HG02970 (cell line): ENCODE measurements at regions not wholly inside any gene's neighbourhood (a gene's known extent, or its start where the extent isn't known, plus 50 kb on each side); places are given as distances from the start of the nearest gene placed in this dataset.
"Not testable (repeated sequence)": the region's sequence is repeated elsewhere in the genome, so short reads cannot be mapped to it uniquely, and the experiment has no call there.

Source experiments
- ATAC-seq: cut with Tn5 transposase; IDR thresholded peaks from one replicate; pipeline ENCODE4 v1.9.1; 2021; ENCODE audit warnings: mild to moderate bottlenecking, moderate library complexity, moderate number of reproducible peaks; ENCODE audit not compliant: unreplicated experiment, low FRiP score

DNA sequence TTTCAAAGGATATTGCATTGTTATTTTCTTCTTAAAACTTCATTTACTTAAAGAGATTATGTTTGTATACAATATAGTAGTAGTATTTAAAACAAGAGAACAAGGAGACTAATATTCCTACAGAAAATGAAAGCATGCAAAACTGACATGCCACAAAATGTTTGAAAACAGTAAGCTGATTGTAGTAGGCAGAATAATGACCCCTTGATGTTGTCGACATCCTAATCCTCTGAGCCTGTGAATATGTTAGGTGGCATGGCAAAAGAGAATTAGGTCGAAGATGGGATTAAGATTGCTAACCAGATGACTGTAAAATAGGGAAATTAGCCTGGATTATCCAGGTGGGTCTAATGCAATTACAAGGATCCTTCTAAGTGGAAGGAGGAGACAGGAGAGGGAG lies 522.2 kb upstream of the NR3C2 start:
- no peak for ATAC-seq

DNA sequence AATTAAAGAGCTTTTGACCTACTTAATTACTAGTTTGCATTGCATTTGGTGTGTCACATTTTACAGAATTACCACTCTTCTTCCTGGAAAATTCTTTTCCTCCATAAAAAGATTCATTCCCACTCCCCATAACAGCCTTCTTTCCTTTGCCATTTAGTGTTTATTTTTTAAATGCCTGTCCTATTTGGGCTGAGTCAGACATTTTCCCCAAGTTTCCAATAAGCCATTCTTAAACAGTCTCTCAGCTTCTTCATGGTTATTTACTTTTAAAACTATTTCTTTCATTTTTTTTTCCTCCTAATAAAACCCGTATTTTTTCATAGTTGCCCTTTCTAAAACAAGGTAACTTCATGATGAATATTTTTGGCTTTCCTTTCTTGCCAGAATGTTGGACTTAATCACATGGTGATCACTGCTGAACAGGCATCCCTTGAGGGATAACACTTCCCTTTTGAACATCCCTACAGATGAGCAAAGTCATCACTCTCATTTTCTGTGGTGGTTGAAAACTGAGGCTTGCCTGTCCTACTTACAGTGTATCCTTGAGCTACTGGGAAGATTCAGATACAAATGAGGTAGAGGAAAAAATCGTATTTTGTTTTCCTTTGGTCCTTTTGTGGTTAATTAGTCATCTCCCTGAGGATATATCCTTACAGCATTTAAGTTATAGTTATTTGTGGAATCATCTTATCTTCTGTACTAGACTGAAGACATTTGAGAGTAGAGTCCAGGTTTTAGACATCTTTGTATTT lies 520.5 kb upstream of the NR3C2 start:
- ATAC-seq, result no peak

DNA sequence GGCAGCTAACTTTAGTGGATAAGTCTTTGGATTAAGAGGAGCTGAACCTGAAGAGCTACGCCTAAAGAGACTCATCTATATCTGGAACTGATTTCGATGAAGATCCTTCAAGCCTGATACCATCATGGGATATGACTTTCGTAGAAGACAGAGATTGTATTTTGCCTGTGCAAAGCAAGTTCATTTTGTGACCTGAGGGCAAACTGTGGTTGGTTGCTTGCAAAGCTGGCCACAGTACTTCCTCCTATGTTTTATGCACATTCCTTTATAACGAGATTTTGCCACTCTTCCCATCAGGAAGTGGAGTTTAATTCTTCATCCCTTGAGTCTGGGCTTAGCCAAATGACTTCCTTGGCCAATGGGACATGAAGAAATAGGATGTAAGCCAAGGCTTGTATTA lies 519.3 kb upstream of the NR3C2 start:
- no peak for ATAC-seq

DNA sequence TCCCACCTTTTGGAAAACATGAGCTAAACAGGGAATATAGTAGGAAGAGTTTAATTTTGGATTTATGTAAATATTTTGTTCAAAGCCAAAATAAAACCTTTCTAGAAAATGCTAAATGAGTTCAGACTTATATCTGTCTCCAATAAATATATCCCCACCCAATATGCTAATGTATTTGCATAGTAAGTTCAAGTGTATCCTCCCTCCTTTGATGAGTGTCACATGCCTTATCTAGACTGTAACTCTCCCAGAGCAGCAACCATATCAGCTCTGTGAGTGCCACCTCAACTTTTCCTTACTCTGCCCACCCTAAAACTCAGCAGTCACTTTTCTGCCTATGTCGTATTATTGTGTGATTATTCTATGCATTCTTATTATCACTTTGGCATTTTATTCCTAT lies 516.1 kb upstream of the NR3C2 start:
- no peak for ATAC-seq

DNA sequence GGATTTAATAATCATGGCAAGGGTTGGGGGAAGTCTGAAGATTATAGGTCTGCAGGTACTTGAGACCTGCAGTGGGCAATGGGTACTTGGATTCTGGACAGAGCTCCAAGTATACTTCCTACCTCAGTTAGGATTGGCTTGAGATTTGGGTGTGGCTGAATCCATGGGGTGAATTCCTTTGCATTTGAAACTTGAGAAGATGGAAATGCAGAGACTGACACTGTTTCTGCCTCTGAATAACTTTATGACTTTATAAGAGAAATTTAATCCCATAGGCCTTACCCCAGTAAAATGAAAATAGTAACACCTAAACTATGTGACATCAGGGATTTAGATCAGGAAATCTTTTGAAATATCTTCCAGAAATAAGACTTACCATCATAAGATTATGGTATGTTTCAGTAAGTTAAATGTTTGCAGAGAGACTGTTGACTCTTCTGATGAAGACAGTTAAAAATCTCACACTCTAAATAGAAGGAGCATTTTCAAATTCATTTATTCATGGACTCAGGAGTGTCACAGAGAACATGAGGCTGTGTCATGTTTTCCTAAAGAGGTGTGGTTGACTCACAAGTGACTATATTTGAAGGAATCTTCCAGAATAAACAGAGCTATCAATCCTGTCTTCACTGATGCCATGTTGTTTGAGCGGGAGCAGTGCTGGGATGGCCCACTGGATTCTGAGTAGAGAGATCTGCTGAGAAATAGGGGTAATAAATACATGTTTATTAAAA lies 513.5 kb upstream of the NR3C2 start:
- ATAC-seq, result no peak

DNA sequence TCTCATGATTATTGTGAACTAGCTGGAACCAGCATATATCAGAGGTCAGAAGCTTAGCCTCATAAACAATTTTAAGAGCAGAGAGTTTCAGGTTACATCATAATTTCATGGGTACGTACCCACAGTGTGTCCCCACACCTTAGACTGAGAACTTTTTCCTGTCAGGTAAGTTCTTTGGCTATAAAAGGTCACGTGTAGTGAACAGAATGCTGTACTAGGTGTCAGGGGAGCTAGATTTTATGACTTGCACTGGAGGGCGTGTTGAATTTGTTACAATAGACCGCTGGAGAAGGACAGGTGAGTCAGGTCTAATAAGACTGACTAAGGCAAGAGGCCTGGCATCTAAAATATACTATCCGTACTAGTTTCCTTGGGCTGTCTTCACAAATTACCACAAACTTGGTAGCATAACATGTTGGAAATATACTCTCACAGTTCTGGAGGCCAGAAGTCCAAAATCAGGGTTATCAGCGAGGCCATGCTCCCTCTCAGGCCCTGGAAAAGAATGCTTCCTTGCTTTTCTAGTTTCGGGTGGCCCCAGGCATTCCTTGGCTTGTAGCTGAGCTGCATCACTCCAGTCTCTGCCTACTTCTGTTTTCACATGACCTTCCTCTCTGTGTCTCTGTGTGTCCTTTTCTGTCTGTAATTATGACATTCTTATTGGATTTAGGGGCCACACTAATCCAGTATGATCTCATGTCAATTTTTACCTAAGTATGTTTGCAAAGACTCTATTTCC lies 512.0 kb upstream of the NR3C2 start:
- ATAC-seq, result no peak

DNA sequence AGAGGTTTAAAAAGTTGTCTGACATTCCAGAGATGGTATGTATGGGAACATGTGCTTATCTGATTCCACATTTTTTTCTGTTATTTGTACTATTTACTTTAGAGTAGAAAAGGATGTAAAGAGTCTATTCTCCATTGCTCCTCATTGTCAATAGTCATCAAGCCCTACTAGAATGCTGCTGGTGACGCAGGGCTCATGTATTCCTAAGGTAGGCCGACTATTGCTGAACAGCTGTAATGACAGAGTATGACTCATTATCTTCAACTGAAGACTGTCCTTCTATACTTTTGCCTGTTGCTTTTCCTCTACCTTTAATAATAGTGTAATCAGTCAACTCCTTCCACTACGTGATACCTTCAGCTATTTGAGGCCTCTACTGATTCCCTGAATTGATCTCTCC lies 509.1 kb upstream of the NR3C2 start:
- no peak for ATAC-seq

DNA sequence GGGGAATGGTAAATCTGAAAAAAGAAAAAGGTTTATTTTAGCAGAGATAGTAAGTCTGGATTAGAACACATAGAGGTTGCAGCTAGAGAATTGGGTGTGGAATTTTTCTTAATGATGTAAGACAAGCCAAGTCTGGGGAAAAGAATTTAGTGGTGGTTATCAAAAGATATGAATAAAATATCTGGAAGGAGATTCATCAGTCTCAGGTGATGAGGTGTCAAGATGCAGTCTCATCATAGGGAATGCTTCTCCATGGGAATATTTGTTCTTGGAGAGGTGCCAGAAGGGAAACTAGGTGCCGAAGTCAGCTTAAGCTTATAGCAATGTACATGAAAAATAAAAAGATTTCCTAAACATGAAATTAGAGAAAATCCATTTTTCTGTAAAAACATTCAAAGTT lies 504.1 kb upstream of the NR3C2 start:
- ATAC-seq, result no peak

DNA sequence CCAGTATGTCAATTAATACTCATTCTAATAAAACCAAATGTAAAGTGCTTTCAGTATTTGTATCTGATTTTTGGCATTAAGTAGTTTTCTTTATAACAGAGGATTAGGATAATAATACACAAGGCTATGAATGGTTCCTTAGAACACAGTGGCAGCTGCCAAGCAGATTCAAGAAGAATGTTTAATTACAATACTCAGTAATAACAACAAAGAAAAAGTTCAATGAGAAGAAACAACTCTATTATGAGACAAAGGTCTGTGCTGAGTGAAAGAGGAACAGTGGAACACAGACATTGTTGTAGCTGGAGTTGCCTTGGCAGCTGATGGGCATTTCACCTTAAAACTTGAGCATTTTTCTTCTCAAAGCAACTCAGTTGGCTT lies 502.6 kb upstream of the NR3C2 start:
- ATAC-seq, result no peak

DNA sequence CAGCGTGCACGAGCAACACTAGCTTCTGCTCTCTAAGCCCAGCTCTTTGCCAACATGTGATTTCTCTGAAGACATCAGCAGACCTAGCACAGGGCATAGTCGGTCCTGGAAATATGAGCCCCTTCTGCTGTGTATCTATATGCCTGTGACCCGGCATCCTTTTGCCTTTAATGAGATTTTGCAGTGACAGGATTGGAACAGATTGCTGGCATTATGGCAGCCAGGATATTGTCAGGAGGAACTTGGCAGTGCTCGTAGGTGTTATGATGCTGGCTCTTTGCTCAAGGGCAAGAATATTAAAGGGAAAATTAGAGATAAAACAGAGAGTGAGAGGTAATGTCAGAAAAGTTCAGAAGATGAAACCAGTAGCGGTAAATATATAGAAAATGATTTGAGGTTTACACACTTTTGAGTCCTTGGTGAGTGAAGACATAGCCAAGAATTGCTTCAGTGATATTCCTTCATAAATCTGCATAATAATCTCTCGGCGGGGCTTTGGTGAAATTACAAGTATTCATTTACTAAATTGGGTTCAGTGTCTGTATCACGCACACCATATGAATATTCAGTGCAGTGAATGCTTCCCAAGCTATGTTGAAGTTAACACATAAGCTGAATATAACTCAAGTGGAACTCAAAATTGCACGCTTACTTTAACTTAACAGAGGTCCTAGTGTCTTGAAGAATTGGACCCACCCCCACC lies 502.1 kb upstream of the NR3C2 start:
- no peak for ATAC-seq

DNA sequence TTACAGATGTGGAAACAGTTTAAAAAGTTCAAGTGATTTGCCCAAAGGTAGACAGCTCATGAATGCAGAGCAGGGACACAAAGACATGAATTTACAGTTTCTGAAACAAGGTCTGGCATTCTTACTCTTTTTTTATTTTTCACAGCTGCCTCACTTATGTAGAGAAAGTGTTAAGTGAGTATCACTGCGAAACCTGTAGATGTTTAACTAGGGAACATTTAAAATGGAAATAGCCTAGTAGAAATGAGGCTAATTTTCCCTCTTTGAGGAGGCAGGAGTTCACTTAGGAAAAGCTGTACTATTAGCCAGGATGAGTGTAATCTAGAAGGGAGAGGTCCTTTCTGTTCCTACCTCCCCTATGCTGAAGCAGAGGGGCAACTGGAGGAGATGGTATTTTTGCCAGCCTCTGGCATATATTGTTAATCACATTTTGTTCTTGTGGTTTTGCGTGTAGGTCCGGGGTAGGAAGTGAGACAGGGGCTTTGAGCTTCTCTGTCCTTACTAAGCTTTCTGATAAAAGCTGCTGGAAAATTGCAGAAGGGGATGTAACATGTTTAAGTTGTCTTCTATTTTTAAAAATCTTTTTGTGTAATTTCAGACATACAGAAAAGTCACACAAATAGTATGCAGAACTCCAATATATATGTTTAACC lies 492.8 kb upstream of the NR3C2 start:
- no peak for ATAC-seq

DNA sequence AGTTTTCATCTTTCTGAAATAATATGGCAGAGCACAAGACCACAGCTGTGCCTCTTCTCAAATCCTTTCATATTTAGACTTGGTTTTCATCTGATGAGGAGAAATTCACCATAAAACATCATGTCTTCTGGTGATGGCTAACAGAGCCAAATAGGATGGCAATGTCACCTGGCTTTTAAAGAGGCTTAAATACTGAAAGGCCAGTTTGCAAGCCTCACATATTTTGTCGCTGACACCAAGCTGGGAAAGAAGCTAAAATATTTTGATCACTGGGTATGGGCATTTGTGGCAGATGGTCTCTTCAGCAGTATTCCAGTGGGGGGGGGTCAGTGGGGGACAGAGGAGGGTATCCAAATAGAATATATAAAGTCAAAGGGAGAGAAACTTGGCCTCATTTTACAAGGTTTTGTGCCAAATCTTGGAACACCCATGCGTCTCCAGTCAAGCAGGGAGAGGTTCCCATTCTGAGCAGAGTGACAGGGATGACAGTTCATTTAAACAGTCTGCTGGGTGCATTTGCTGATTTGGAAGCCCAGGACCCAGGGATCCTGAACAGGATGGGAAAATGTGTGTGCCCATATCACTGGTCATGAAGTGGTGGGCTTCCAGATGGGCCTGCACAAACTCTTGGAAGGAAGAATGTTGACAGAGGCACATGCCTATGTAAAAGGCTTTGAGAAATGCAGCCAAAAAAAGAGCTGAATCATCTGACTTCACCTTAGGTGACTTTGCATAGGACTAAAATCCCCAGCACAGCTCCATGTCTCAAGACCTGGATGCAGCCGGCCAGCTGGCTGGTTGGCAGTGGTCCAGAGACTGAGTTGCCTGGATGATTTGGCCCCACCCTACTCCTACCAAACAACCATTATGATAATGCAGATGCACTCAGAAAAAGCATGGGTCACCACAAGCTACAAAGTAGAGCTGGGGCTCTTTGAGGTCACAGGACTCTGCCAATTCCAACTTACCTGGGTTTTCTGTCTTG lies 484.4 kb upstream of the NR3C2 start:
- ATAC-seq, result no peak

DNA sequence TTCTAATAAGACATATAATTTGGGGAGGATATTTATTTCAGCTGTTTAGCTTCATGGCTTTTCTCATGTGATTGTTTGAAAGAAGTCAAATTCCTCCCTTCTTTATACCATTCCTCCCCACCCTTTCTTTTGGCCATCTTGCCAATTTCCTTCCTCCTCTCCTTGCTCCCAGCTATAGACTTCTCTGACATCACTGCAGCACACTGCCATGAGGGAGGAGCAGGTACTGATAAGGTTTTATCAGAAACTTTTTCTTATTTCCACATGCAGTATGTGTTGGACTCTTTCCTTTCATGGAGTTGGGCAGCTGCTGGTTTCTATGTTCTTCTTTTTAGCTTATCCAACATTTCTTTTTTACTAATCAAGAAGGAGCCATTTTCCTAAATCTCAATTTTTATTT lies 481.7 kb upstream of the NR3C2 start:
- ATAC-seq, result no peak

DNA sequence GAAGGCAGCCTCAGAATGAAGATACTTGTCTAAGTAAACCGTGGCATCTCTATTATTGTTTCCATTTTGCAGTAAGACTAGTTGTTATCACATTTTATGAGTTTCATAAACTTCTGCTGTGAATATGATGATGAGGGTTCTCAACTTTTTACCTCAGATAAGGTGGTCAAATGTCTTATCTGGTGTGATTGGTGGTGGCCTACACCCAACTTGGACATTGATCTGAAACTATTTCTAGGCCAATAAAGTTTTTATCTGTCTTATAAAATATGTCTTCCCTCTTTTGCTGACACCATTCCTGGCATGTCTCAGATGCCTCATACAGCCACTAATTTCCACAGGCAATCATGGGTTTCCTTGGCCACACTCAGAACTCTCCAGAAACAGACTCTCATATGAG lies 480.3 kb upstream of the NR3C2 start:
- ATAC-seq, result no peak

DNA sequence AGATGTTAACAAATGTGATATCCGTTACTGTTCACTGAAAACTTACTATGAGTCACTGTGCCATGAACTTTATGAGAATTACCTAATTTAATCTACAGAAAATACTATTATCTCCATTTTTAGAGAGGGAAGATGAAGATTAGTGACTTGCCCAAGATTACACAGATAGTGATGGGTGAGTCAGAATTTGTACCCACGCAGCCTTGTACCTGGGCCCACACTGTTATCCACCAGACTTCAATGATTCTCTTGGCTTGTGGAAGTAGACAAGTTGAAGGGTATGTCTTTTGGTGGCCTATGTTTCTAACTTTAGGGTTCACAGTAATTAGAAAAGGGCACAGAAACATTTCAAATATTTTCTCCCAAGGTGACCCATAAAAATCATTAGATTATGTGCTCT lies 472.5 kb upstream of the NR3C2 start:
- ATAC-seq, result no peak

DNA sequence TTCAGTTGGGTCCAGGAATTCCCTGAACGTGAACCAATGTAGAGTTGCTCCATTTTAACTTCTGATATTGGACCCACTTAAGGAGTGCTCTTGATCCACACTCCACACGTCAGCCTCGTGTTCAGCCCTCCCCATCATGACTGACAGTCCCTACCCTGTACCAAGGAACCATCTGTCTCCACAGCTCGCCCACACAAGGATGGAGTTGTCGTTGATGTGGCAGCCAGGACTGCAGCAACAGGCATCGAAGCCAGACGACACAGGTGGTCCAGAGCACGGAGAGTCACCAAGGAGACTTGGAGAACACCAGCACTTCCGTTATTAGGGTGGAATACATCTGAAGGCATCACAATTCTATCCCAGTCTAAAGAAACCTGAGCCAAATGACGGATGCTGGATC lies 472.1 kb upstream of the NR3C2 start:
- ATAC-seq, result no peak

DNA sequence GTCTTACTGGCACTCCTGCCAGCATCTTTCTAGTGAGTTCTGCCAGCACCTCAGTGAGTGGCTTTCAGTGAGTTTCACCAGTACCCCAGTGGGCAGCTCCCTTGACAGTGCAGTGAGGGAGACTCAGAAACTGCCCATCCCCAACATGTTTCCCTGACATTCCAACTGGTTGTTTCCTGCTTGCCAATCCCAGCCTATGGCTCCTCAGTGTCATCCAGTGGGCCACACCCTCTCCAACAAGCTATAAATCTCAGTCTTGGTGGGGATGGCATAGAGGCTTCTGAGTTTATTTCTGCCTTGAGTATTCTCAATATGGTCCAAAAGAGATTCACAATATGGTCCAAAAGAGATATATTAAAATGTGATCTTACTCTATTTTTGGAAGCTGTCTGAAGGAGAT lies 461.2 kb upstream of the NR3C2 start:
- ATAC-seq, result no peak

DNA sequence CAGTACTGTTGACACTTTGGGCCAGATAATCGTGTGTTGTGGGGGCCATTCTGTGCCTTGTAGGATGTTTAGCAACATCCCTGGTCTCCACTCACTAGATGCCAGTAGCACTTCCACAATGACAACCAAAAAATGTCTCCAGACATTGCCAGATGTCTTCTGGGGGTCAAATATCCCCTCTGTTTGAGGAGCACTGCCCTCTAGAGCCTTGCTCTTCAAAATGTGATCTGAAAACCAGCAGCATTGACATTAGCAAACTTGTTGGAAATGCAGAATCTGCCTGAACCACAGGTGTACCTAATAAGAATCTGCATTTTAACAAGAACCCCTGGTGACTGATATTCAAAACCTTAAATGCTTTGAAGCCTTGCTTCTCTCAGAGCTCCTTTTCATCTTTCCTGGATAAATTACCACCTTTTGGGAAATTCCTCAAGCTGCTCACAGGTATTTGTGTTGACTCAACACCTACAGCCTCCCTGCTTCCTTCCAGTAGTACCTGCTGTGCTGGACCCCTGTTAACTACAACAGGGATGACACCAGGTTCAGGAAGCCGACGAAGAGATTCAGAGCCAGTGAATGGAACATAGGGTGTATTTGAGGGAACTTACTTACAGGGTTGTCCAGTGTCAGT lies 459.0 kb upstream of the NR3C2 start:
- no peak for ATAC-seq

DNA sequence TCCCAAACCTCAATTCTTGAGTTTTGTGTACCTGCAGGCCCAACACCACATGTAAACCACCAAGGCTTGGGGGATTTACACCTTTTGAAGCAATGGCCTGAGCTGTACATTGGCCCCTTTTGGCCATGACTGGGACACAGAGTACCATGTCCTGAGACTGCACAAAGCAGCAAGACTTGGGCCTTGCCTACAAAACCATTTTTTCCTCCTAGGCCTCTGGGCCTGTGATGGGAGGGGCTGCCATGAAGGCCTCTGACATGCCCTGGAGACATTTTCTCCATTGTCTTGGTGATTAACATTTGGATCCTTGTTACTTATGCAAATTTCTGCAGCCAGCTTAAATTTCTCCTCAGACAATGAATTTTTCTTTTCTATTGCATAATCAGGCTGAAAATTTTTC lies 455.9 kb upstream of the NR3C2 start:
- not testable (repeated sequence) for ATAC-seq
